ENCODE measurements at regions not wholly inside any gene's neighbourhood (a gene's known extent, or its start where the extent isn't known, plus 50 kb on each side); places are given as distances from the start of the nearest gene placed in this dataset.

GRCh38 chr10:28113202-28113601, 114.3 kb upstream of the ODAD2 start:
- Mint-ChIP-seq H3K4me3 (ENCODE audit: unreplicated experiment) (no peak overlapping the region), H3K36me3 (ENCODE audit: low read depth, unreplicated experiment) (no peaks in the 10 kb centered on the region), H3K27ac (ENCODE audit: unreplicated experiment) (no peak overlapping the region), H3K27me3 (ENCODE audit: unreplicated experiment) (no peaks in the 10 kb centered on the region), H3K9me3 (ENCODE audit: unreplicated experiment) (no peaks in the 10 kb centered on the region), H3K4me1 (ENCODE audit: unreplicated experiment) (no peaks in the 10 kb centered on the region)
- DNase-seq (ENCODE audit: low spot score): no peak
- no peak for TF ChIP-seq CTCF (IDR thresholded peaks at IDR 0.05; ENCODE audit: unreplicated experiment)

GRCh38 chr10:28111712-28112111, 112.8 kb upstream of the ODAD2 start:
- Mint-ChIP-seq H3K4me3 (ENCODE audit: unreplicated experiment) (no peak overlapping the region), H3K27me3 (ENCODE audit: unreplicated experiment) (no peaks in the 10 kb centered on the region), H3K27ac (ENCODE audit: unreplicated experiment) (no peak overlapping the region), H3K9me3 (ENCODE audit: unreplicated experiment) (no peaks in the 10 kb centered on the region), H3K4me1 (ENCODE audit: unreplicated experiment) (no peaks in the 10 kb centered on the region), H3K36me3 (ENCODE audit: low read depth, unreplicated experiment) (no peaks in the 10 kb centered on the region)
- no peak for TF ChIP-seq CTCF (IDR thresholded peaks at IDR 0.05; ENCODE audit: unreplicated experiment)
- DNase-seq (ENCODE audit: low spot score): no peak

- H3K9me3 Mint-ChIP-seq (ENCODE audit: unreplicated experiment): no peaks in the 10 kb centered on the region
- H3K27ac Mint-ChIP-seq (ENCODE audit: unreplicated experiment): no peak overlapping the region
- no peak overlapping the region for H3K4me3 Mint-ChIP-seq (ENCODE audit: unreplicated experiment)
- no peak for TF ChIP-seq CTCF (IDR thresholded peaks at IDR 0.05; ENCODE audit: unreplicated experiment)
- no peaks in the 10 kb centered on the region for H3K27me3 Mint-ChIP-seq (ENCODE audit: unreplicated experiment)
- no peak for DNase-seq (ENCODE audit: low spot score)
- H3K4me1 Mint-ChIP-seq (ENCODE audit: unreplicated experiment): no peaks in the 10 kb centered on the region
- H3K36me3 Mint-ChIP-seq (ENCODE audit: low read depth, unreplicated experiment): no peaks in the 10 kb centered on the region
Observed at GRCh38 chr10:28105561-28105960, 106.7 kb upstream of the ODAD2 start.

GRCh38 chr10:28097633-28098032, 98.8 kb upstream of the ODAD2 start:
- DNase-seq (ENCODE audit: low spot score): no peak
- H3K4me3 Mint-ChIP-seq (ENCODE audit: unreplicated experiment): no peak overlapping the region
- no peaks in the 10 kb centered on the region for H3K27me3 Mint-ChIP-seq (ENCODE audit: unreplicated experiment)
- no peaks in the 10 kb centered on the region for H3K36me3 Mint-ChIP-seq (ENCODE audit: low read depth, unreplicated experiment)
- H3K9me3 Mint-ChIP-seq (ENCODE audit: unreplicated experiment): no peaks in the 10 kb centered on the region
- no peak overlapping the region for H3K27ac Mint-ChIP-seq (ENCODE audit: unreplicated experiment)
- H3K4me1 Mint-ChIP-seq (ENCODE audit: unreplicated experiment): no peaks in the 10 kb centered on the region
- TF ChIP-seq CTCF (IDR thresholded peaks at IDR 0.05; ENCODE audit: unreplicated experiment): peak; percentile 47

GRCh38 chr10:28095791-28096378, 97.0 kb upstream of the ODAD2 start:
- Mint-ChIP-seq H3K4me3 (ENCODE audit: unreplicated experiment) (no peak overlapping the region), H3K27me3 (ENCODE audit: unreplicated experiment) (no peaks in the 10 kb centered on the region), H3K4me1 (ENCODE audit: unreplicated experiment) (no peaks in the 10 kb centered on the region), H3K27ac (ENCODE audit: unreplicated experiment) (no peak overlapping the region), H3K36me3 (ENCODE audit: low read depth, unreplicated experiment) (no peaks in the 10 kb centered on the region), H3K9me3 (ENCODE audit: unreplicated experiment) (no peaks in the 10 kb centered on the region)
- no peak for DNase-seq (ENCODE audit: low spot score)
- TF ChIP-seq CTCF (IDR thresholded peaks at IDR 0.05; ENCODE audit: unreplicated experiment): no peak
